HFFc6 (cell line): ENCODE measurements at regions not wholly inside any gene's neighbourhood (a gene's known extent, or its start where the extent isn't known, plus 50 kb on each side); places are given as distances from the start of the nearest gene placed in this dataset.
"Not testable (repeated sequence)": the region's sequence is repeated elsewhere in the genome, so short reads cannot be mapped to it uniquely, and the experiment has no call there.

Source experiments
- DNase-seq: peaks from one replicate; pipeline ENCODE4 v3.0.0-alpha.2; 2018
- H3K27ac Mint-ChIP-seq: 2 replicates; pipeline ENCODE4 v1.8.0; 2020; ENCODE audit warnings: mild to moderate bottlenecking, mixed read lengths
- H3K27me3 Mint-ChIP-seq: 2 replicates; pipeline ENCODE4 v1.8.0; 2021; ENCODE audit warnings: mild to moderate bottlenecking, moderate library complexity, mixed read lengths; ENCODE audit not compliant: insufficient read depth
- H3K36me3 Mint-ChIP-seq: 2 replicates; pipeline ENCODE4 v1.8.0; 2021; ENCODE audit warnings: low read depth, mixed read lengths
- H3K4me1 Mint-ChIP-seq: 2 replicates; pipeline ENCODE4 v1.8.0; 2020; ENCODE audit warnings: low read depth, mixed read lengths
- H3K4me3 Mint-ChIP-seq: 2 replicates; pipeline ENCODE4 v1.8.0; 2020; ENCODE audit warnings: mild to moderate bottlenecking, moderate library complexity, mixed read lengths
- H3K9me3 Mint-ChIP-seq: 2 replicates; pipeline ENCODE4 v1.8.0; 2020; ENCODE audit warnings: mild to moderate bottlenecking, mixed read lengths
- TF ChIP-seq, protein P1 (sequence below): fragments of 200-600 bp; sonication (generic); IDR thresholded peaks from 2 replicates; pipeline ENCODE4 v1.5.0; 2021; ENCODE audit warnings: antibody characterized with exemption, mild to moderate bottlenecking

DNA sequence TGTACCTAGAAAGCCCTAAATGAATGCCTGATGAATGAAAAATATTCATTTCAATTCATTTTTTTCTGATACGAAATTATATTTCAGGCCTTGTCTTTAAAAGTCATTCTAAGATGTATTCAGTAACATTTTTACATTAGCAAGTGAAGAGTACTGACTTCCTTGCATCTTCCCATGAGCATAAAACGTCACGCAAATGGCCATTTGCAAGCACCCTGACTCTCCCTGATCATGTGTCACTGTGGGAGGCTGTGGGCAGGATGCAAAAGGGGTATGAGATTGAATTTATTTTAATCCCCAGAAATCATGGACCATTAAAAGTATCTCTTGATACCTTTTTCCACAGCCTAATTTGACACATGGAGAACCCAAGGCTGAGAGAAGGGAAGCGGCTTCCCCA is 105.0 kb downstream of the BDH1 start:
- no peak overlapping the region for H3K27ac Mint-ChIP-seq
- peaks cover 15% of the 10 kb centered on the region for H3K4me1 Mint-ChIP-seq
- TF ChIP-seq, protein P1, sequence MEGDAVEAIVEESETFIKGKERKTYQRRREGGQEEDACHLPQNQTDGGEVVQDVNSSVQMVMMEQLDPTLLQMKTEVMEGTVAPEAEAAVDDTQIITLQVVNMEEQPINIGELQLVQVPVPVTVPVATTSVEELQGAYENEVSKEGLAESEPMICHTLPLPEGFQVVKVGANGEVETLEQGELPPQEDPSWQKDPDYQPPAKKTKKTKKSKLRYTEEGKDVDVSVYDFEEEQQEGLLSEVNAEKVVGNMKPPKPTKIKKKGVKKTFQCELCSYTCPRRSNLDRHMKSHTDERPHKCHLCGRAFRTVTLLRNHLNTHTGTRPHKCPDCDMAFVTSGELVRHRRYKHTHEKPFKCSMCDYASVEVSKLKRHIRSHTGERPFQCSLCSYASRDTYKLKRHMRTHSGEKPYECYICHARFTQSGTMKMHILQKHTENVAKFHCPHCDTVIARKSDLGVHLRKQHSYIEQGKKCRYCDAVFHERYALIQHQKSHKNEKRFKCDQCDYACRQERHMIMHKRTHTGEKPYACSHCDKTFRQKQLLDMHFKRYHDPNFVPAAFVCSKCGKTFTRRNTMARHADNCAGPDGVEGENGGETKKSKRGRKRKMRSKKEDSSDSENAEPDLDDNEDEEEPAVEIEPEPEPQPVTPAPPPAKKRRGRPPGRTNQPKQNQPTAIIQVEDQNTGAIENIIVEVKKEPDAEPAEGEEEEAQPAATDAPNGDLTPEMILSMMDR = no peak
- H3K9me3 Mint-ChIP-seq = no peaks in the 10 kb centered on the region
- no peaks in the 10 kb centered on the region for H3K36me3 Mint-ChIP-seq
- no peak for DNase-seq
- H3K4me3 Mint-ChIP-seq = no peak overlapping the region
- peaks cover 9% of the 10 kb centered on the region for H3K27me3 Mint-ChIP-seq

DNA sequence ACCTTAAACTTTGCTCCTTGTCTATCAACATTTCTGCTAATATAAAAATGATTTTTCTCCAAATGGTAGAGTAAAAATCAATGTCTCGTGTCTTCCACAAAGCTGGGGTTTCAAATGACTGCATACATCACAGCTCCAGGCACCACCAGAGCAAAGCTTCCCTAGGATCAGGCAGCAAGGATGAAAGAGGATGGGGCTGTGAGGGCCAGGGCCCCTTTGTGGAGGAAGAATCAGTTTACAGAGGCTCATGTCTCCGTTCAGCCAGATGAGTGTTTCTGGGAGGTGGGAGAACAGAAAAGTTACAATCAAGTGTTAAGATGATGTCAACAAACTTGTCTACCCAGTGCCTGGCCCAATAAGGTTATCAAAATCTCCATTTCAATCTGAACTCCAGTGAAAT is 105.5 kb downstream of the BDH1 start:
- Mint-ChIP-seq H3K9me3 (no peaks in the 10 kb centered on the region), H3K27me3 (peaks cover 7% of the 10 kb centered on the region), H3K4me1 (peaks cover 10% of the 10 kb centered on the region), H3K27ac (no peak overlapping the region), H3K36me3 (no peaks in the 10 kb centered on the region), H3K4me3 (no peak overlapping the region)
- no peak for DNase-seq
- TF ChIP-seq, protein P1 = no peak

DNA sequence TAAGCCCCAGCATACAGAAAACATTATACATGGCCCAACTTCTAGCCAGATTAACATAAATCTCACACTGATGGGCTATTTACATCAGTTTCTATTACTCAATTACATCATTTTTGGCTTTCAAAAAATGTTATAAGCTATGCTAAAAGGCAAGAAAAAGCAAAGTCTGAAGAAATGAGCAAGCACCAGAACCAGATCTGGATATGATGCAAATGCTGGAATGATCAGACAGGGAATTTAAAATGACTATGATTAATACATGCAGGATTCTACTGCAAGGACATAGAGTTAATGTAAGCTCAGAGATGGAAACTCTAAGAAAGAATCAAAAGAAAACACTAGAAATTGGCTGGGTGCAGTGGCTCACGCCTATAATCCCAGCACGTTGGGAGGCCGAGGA is 106.6 kb downstream of the BDH1 start:
- H3K27ac Mint-ChIP-seq, H3K9me3 Mint-ChIP-seq, H3K4me3 Mint-ChIP-seq, DNase-seq, H3K4me1 Mint-ChIP-seq, H3K36me3 Mint-ChIP-seq, H3K27me3 Mint-ChIP-seq: not testable (repeated sequence)

DNA sequence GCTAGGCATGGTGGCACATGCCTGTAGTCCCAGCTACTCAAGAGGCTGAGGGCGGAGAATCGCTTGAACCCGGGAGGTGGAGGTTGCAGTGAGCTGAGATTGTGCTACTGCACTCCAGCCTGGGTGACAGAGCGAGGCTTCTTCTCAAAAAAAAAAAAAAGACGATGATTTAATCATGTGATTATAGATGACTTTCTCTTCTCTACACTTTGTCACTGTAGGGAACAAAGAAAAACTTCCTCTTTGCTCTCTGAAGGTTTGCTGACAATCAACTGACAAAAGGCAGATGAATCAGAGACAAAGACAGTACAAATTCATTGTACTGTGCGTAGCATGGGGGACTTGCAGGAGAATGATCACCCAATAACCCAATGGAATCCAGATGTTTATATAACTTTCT is 108.0 kb downstream of the BDH1 start:
- H3K4me1 Mint-ChIP-seq, H3K4me3 Mint-ChIP-seq, H3K36me3 Mint-ChIP-seq, H3K27ac Mint-ChIP-seq, DNase-seq, H3K9me3 Mint-ChIP-seq: not testable (repeated sequence)
- peaks cover 13% of the 10 kb centered on the region for H3K27me3 Mint-ChIP-seq

DNA sequence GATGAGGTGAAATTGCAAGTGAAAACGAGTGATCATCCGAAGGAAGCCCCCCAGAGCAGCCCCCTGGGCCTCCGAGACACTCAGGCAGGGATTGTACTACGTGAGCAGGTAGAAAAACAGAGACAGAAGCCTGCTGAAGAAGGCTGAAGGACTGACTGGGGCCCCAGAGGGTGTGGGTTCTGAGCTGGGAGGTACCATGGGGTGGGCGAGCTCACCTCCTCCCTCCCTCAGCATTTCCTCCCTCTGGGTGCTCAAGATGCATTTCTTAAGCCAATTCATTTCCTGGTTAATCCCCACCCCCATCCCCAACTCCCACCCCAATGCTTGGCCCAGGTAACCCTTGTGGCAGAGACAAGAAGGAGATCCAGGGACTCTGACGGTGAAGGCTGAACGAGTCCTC is 108.7 kb downstream of the BDH1 start:
- TF ChIP-seq, protein P1 = no peak
- peaks cover 20% of the 10 kb centered on the region for H3K27me3 Mint-ChIP-seq
- H3K36me3 Mint-ChIP-seq = no peaks in the 10 kb centered on the region
- H3K27ac Mint-ChIP-seq = no peak overlapping the region
- no peak overlapping the region for H3K4me3 Mint-ChIP-seq
- H3K9me3 Mint-ChIP-seq = 0 out of 2 replicates have a peak, but pooled peaks cover 2% of the 10 kb centered on the region
- H3K4me1 Mint-ChIP-seq = no peaks in the 10 kb centered on the region
- DNase-seq = no peak

DNA sequence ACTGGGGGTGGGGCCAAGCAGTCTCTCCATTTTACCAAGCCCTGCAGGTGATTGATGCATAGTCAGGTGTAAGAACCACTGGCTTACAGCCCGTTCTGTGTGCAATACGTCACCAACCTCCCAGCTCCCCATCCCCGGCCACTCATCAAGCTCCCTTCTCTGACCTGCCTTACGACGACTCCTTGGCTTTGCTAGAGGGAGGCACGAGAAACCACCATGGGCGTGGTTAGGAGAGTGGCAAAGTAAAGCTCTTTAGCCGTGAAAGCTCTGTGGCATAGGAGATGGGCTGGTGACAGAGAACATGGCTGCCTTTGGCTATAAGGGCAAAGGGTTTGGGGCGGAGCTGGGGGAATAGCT is 109.1 kb downstream of the BDH1 start:
- Mint-ChIP-seq H3K27me3 (peaks cover 24% of the 10 kb centered on the region), H3K4me1 (no peaks in the 10 kb centered on the region), H3K36me3 (0 out of 2 replicates have a peak, but pooled peaks cover 4% of the 10 kb centered on the region), H3K27ac (no peak overlapping the region), H3K9me3 (0 out of 2 replicates have a peak, but pooled peaks cover 5% of the 10 kb centered on the region), H3K4me3 (no peak overlapping the region)
- TF ChIP-seq, protein P1 = no peak
- no peak for DNase-seq
